ENCODE measurements at regions not wholly inside any gene's neighbourhood (a gene's known extent, or its start where the extent isn't known, plus 50 kb on each side); places are given as distances from the start of the nearest gene placed in this dataset.

DNA sequence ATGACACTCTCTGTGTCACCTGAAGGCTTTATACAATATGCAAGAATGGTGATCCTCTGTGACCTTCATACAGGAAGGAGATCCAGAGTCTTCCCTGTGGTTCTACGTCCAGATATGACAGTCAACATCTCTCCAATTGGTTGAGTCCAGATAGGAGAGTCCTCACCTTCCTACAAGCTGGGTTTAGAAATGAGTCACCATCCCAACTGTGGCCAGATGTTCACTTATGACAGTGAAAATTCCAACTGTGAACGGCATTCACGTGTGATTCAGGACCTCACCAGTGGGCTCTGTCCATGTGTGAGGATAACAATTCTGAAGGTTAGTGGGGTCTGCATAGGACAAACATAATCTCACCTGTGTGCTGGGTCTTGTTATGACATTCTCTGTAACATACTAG, 52.5 kb upstream of the ZNF728 start:
- no peaks in the 10 kb centered on the region for H3K9me2 ChIP-seq (ENCODE audit: insufficient read depth)
- H3K4me3 ChIP-seq (replicated peaks in 1 of 2; ENCODE audit: low read depth in 1 of 2, low read length in 2 of 2): no peak overlapping the region
- peaks cover 11 to 49% of the 10 kb centered on the region in 2 experiments; a peak in 2 of 4 replicates for H3K9me3 ChIP-seq (ENCODE audit: control insufficient read depth in 1 of 2, insufficient read depth in 1 of 2, low read depth in 1 of 2, low read length in 2 of 2)
- TF ChIP-seq POLR2AphosphoS5 (IDR thresholded peaks at IDR 0.05; ENCODE audit: low read depth, low read length) (no peak), SP1 (IDR thresholded peaks at IDR 0.05; ENCODE audit: low read depth) (no peak), EZH2 (IDR thresholded peaks at IDR 0.05) (no peak), ZNF274 (IDR thresholded peaks at IDR 0.05; ENCODE audit: low read depth, low read length) (no peak), ZFX (IDR thresholded peaks at IDR 0.05) (no peak), CEBPB (IDR thresholded peaks at IDR 0.05; ENCODE audit: low read depth) (no peak), YY1 (IDR thresholded peaks at IDR 0.05; ENCODE audit: extremely low read depth, insufficient replicate concordance, low read depth, low read length) (no peak), EGR1 (IDR thresholded peaks at IDR 0.05; ENCODE audit: low read depth) (no peak), TCF7L2 (IDR thresholded peaks at IDR 0.05; ENCODE audit: borderline replicate concordance, extremely low read depth, insufficient read depth, insufficient read length) (no peak), FOSL1 (IDR thresholded peaks at IDR 0.05; ENCODE audit: low read depth) (no peak), CBX3 (IDR thresholded peaks at IDR 0.05; ENCODE audit: low read depth) (no peak), SRF (IDR thresholded peaks at IDR 0.05; ENCODE audit: low read depth) (no peak), EZH2phosphoT487 (IDR thresholded peaks at IDR 0.05; ENCODE audit: borderline replicate concordance) (no peak), SIN3A (IDR thresholded peaks at IDR 0.05; ENCODE audit: low read depth) (no peak), POLR2A (IDR thresholded peaks at IDR 0.05; ENCODE audit: borderline replicate concordance, extremely low read depth, insufficient read depth, insufficient read length) (no peak), ELF1 (IDR thresholded peaks at IDR 0.05; ENCODE audit: borderline replicate concordance, low read depth) (no peak), RAD21 (IDR thresholded peaks at IDR 0.05; ENCODE audit: low read depth) (no peak)
- TF ChIP-seq, protein P1, sequence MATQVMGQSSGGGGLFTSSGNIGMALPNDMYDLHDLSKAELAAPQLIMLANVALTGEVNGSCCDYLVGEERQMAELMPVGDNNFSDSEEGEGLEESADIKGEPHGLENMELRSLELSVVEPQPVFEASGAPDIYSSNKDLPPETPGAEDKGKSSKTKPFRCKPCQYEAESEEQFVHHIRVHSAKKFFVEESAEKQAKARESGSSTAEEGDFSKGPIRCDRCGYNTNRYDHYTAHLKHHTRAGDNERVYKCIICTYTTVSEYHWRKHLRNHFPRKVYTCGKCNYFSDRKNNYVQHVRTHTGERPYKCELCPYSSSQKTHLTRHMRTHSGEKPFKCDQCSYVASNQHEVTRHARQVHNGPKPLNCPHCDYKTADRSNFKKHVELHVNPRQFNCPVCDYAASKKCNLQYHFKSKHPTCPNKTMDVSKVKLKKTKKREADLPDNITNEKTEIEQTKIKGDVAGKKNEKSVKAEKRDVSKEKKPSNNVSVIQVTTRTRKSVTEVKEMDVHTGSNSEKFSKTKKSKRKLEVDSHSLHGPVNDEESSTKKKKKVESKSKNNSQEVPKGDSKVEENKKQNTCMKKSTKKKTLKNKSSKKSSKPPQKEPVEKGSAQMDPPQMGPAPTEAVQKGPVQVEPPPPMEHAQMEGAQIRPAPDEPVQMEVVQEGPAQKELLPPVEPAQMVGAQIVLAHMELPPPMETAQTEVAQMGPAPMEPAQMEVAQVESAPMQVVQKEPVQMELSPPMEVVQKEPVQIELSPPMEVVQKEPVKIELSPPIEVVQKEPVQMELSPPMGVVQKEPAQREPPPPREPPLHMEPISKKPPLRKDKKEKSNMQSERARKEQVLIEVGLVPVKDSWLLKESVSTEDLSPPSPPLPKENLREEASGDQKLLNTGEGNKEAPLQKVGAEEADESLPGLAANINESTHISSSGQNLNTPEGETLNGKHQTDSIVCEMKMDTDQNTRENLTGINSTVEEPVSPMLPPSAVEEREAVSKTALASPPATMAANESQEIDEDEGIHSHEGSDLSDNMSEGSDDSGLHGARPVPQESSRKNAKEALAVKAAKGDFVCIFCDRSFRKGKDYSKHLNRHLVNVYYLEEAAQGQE (IDR thresholded peaks at IDR 0.05; ENCODE audit: low read depth): no peak
- TF ChIP-seq, protein P2, sequence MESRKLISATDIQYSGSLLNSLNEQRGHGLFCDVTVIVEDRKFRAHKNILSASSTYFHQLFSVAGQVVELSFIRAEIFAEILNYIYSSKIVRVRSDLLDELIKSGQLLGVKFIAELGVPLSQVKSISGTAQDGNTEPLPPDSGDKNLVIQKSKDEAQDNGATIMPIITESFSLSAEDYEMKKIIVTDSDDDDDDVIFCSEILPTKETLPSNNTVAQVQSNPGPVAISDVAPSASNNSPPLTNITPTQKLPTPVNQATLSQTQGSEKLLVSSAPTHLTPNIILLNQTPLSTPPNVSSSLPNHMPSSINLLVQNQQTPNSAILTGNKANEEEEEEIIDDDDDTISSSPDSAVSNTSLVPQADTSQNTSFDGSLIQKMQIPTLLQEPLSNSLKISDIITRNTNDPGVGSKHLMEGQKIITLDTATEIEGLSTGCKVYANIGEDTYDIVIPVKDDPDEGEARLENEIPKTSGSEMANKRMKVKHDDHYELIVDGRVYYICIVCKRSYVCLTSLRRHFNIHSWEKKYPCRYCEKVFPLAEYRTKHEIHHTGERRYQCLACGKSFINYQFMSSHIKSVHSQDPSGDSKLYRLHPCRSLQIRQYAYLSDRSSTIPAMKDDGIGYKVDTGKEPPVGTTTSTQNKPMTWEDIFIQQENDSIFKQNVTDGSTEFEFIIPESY (IDR thresholded peaks at IDR 0.05; ENCODE audit: extremely low read depth, insufficient replicate concordance, low read length): no peak
- TF ChIP-seq, protein P3, sequence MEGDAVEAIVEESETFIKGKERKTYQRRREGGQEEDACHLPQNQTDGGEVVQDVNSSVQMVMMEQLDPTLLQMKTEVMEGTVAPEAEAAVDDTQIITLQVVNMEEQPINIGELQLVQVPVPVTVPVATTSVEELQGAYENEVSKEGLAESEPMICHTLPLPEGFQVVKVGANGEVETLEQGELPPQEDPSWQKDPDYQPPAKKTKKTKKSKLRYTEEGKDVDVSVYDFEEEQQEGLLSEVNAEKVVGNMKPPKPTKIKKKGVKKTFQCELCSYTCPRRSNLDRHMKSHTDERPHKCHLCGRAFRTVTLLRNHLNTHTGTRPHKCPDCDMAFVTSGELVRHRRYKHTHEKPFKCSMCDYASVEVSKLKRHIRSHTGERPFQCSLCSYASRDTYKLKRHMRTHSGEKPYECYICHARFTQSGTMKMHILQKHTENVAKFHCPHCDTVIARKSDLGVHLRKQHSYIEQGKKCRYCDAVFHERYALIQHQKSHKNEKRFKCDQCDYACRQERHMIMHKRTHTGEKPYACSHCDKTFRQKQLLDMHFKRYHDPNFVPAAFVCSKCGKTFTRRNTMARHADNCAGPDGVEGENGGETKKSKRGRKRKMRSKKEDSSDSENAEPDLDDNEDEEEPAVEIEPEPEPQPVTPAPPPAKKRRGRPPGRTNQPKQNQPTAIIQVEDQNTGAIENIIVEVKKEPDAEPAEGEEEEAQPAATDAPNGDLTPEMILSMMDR (IDR thresholded peaks at IDR 0.05 in 2 of 3, conservative IDR thresholded peaks at IDR 0.05 in 1 of 3; ENCODE audit: borderline replicate concordance in 1 of 3, insufficient read depth in 1 of 3, low read depth in 2 of 3, low read length in 2 of 3): no peak
- RAD21 ChIA-PET (ENCODE audit: low non-redundant PET in 1 of 2, low total read pairs in 2 of 2, uncharacterized antibody in 2 of 2, unreplicated experiment in 2 of 2): no interaction called here
- no peaks in the 10 kb centered on the region for H3K27me3 ChIP-seq (ENCODE audit: insufficient read depth, low read length)
- POLR2A ChIA-PET: no interaction called here
- ATAC-seq (no peak), DNase-seq (ENCODE audit: low read depth, low spot score) (no peak)
- intact Hi-C loops (cut with micrococcal nuclease): no loop called here
- no peak overlapping the region for H3K27ac ChIP-seq (ENCODE audit: low read depth, low read length)
- no peaks in the 10 kb centered on the region for H3K4me1 ChIP-seq (ENCODE audit: control insufficient read depth in 1 of 2, insufficient read depth in 2 of 2, low read length in 2 of 2)
- no peak overlapping the region for H3K9ac ChIP-seq (ENCODE audit: low read length)
- no TSS peak for BruUV-seq (replicated peaks)
- H3K36me3 ChIP-seq (ENCODE audit: control insufficient read depth in 1 of 2, insufficient read depth in 2 of 2, low read length in 2 of 2): no peaks in the 10 kb centered on the region
- no peak overlapping the region for H3K4me2 ChIP-seq (ENCODE audit: low read length)
- CTCF ChIA-PET: no interaction called here
- H3K79me2 ChIP-seq (ENCODE audit: insufficient read depth, low read length): no peaks in the 10 kb centered on the region
- H4K20me1 ChIP-seq (ENCODE audit: insufficient read depth): no peaks in the 10 kb centered on the region
- no peak overlapping the region for H2AFZ ChIP-seq (ENCODE audit: low read depth, low read length, poor library complexity, severe bottlenecking)
